Gastrocnemius medialis (tissue), 4 donors: ENCODE measurements at regions not wholly inside any gene's neighbourhood (a gene's known extent, or its start where the extent isn't known, plus 50 kb on each side); places are given as distances from the start of the nearest gene placed in this dataset.

Experiments used
- CTCF ChIP-seq, 5 experiments: fragments of 450-650 bp in 3 of 5; fragments of 200-600 bp in 2 of 5; sonication (generic) in 2 of 5; IDR thresholded peaks in 4 of 5; conservative IDR thresholded peaks in 1 of 5; 1 replicate in 4 of 5; 2 replicates in 1 of 5; pipeline ENCODE4 v1.5.1; 2016 to 2019; ENCODE audit warnings: antibody characterized with exemption in 5 of 5, mild to moderate bottlenecking in 3 of 5, moderate library complexity in 3 of 5
- POLR2A ChIP-seq, 2 donors: fragments of 450-650 bp; IDR thresholded peaks; one replicate each; pipeline ENCODE4 v1.6.1; 2017; ENCODE audit warnings: antibody characterized with exemption in 2 of 2, mild to moderate bottlenecking in 2 of 2, moderate library complexity in 2 of 2

- no peak for TF ChIP-seq CTCF (IDR thresholded peaks at IDR 0.05 in 4 of 5, conservative IDR thresholded peaks at IDR 0.05 in 1 of 5)
- TF ChIP-seq POLR2A (IDR thresholded peaks at IDR 0.05) = no peak
These were observed 791.4 kb upstream of the CTNND2 start for GRCh38 chr5:12695651-12696050.
